ENCODE measurements at regions not wholly inside any gene's neighbourhood (a gene's known extent, or its start where the extent isn't known, plus 50 kb on each side); places are given as distances from the start of the nearest gene placed in this dataset.
"Not testable (repeated sequence)": the region's sequence is repeated elsewhere in the genome, so short reads cannot be mapped to it uniquely, and the experiment has no call there.

GRCh38 chr14:82878951-82879350, 1345.3 kb upstream of the SEL1L start:
- DNase-seq, result no peak

- DNase-seq, result no peak
Observed at GRCh38 chr14:82879949-82880535, 1346.4 kb upstream of the SEL1L start.

GRCh38 chr14:82886670-82887069, 1353.0 kb upstream of the SEL1L start:
- DNase-seq, result no peak

GRCh38 chr14:82889701-82890100, 1356.0 kb upstream of the SEL1L start:
- no peak for DNase-seq

GRCh38 chr14:82896476-82896875, 1362.8 kb upstream of the SEL1L start:
- no peak for DNase-seq

- no peak for DNase-seq
Observed at GRCh38 chr14:82897469-82898308, 1364.0 kb upstream of the SEL1L start.

GRCh38 chr14:82905762-82906161, 1372.1 kb upstream of the SEL1L start:
- DNase-seq, result no peak

- DNase-seq, result no peak
Observed at GRCh38 chr14:82911930-82912329, 1378.3 kb upstream of the SEL1L start.

- no peak for DNase-seq
Observed at GRCh38 chr14:82913396-82913795, 1379.7 kb upstream of the SEL1L start.

- no peak for DNase-seq
Observed at GRCh38 chr14:82915381-82915780, 1381.7 kb upstream of the SEL1L start.

GRCh38 chr14:82935691-82936090, 1402.0 kb upstream of the SEL1L start:
- no peak for DNase-seq

GRCh38 chr14:82951171-82951570, 1417.5 kb upstream of the SEL1L start:
- no peak for DNase-seq

- no peak for DNase-seq
Observed at GRCh38 chr14:82963756-82964155, 1430.1 kb upstream of the SEL1L start.

GRCh38 chr14:82987502-82988124, 1454.0 kb upstream of the SEL1L start:
- DNase-seq, result no peak

GRCh38 chr14:82994547-82994946, 1460.9 kb upstream of the SEL1L start:
- not testable (repeated sequence) for DNase-seq

- no peak for DNase-seq
Observed at GRCh38 chr14:82999802-83000201, 1466.1 kb upstream of the SEL1L start.

- DNase-seq, result no peak
Observed at GRCh38 chr14:83004456-83005006, 1470.9 kb upstream of the SEL1L start.

GRCh38 chr14:83006121-83006670, 1472.5 kb upstream of the SEL1L start:
- no peak for DNase-seq

- not testable (repeated sequence) for DNase-seq
Observed at GRCh38 chr14:83007052-83007451, 1473.4 kb upstream of the SEL1L start.

- no peak for DNase-seq
Observed at GRCh38 chr14:83007641-83008225, 1474.1 kb upstream of the SEL1L start.

- DNase-seq, result no peak
Observed at GRCh38 chr14:83017296-83017695, 1483.6 kb upstream of the SEL1L start.

- no peak for DNase-seq
Observed at GRCh38 chr14:83019744-83020414, 1486.2 kb upstream of the SEL1L start.
